ENCODE measurements at regions not wholly inside any gene's neighbourhood (a gene's known extent, or its start where the extent isn't known, plus 50 kb on each side); places are given as distances from the start of the nearest gene placed in this dataset.
"Not testable (repeated sequence)": the region's sequence is repeated elsewhere in the genome, so short reads cannot be mapped to it uniquely, and the experiment has no call there.

DNA sequence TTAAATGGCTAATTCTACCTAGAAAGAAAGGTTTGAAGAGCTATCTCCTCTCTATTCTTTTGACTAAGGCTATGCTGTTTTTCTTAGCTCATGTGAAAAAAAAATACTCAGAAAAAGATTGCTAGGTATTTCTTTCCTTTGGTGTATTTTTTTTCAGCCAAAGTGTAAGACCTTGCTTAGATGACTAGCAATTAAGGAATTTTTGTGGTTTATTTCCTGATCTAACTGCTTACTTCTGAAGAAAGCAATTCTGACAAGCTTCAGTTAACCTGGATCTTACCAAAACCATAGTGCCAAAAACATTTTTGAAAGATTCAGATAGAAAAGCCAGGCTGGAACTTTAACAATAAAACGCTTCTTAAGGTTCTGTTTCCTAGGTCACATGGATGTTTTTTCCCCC, 315.6 kb downstream of the SOX2 start:
- Histone ChIP-seq H3K36me3 (replicated peaks in 1 of 2; ENCODE audit: insufficient read depth in 1 of 2, low read depth in 2 of 2) (no peaks in the 10 kb centered on the region), H3K9me3 (no peaks in the 10 kb centered on the region), H3K4me1 (no peaks in the 10 kb centered on the region), H3K27ac (no peak overlapping the region), H3K4me3 (no peak overlapping the region), H3K27me3 (no peaks in the 10 kb centered on the region)
- DNase-seq: no peak
- intact Hi-C loops (cut with DNase I): no loop called here
- TF ChIP-seq, protein P1, sequence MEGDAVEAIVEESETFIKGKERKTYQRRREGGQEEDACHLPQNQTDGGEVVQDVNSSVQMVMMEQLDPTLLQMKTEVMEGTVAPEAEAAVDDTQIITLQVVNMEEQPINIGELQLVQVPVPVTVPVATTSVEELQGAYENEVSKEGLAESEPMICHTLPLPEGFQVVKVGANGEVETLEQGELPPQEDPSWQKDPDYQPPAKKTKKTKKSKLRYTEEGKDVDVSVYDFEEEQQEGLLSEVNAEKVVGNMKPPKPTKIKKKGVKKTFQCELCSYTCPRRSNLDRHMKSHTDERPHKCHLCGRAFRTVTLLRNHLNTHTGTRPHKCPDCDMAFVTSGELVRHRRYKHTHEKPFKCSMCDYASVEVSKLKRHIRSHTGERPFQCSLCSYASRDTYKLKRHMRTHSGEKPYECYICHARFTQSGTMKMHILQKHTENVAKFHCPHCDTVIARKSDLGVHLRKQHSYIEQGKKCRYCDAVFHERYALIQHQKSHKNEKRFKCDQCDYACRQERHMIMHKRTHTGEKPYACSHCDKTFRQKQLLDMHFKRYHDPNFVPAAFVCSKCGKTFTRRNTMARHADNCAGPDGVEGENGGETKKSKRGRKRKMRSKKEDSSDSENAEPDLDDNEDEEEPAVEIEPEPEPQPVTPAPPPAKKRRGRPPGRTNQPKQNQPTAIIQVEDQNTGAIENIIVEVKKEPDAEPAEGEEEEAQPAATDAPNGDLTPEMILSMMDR (IDR thresholded peaks at IDR 0.05): no peak
- no peak for TF ChIP-seq POLR2A (IDR thresholded peaks at IDR 0.05)
- no peak for ATAC-seq
- WGBS, 2 donors: 65 to 74% methylated on average over 1 of the region's 1 CpG

DNA sequence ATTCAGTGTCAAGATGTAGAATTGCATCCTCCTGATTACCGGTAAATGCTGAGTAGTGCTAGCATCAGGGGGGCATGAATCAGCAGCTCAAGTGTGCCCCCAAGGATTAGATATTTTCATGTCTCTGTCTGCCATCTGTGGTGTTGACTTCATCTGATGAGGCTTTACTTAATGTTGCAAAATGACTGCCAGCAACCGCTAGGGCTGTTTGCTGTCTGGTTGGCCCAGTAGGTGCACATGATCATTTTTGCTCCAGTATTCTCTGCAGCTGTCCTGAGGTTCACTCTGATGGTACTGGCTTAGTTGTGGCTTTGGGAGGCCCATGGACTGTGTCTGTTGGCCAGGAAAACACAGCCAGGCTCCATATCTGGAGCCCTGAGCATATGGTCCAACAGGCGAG, 316.4 kb downstream of the SOX2 start:
- no peak overlapping the region for H3K4me3 ChIP-seq
- H3K27me3 ChIP-seq: no peaks in the 10 kb centered on the region
- H3K36me3 ChIP-seq (replicated peaks in 1 of 2; ENCODE audit: insufficient read depth in 1 of 2, low read depth in 2 of 2): no peaks in the 10 kb centered on the region
- intact Hi-C loops (cut with DNase I): no loop called here
- TF ChIP-seq POLR2A (IDR thresholded peaks at IDR 0.05): no peak
- TF ChIP-seq, protein P1 (IDR thresholded peaks at IDR 0.05): no peak
- DNase-seq (no peak), ATAC-seq (no peak)
- WGBS, 2 donors: 83 to 86% methylated on average over 3 of the region's 3 CpGs
- no peaks in the 10 kb centered on the region for H3K4me1 ChIP-seq
- no peak overlapping the region for H3K27ac ChIP-seq
- H3K9me3 ChIP-seq: no peaks in the 10 kb centered on the region

- WGBS, 2 donors: 33 to 42% methylated on average over 1 of the region's 1 CpG
Observed at GRCh38 chr3:182034231-182034630, 322.5 kb downstream of the SOX2 start.

GRCh38 chr3:182035324-182035723, 323.6 kb downstream of the SOX2 start:
- no peaks in the 10 kb centered on the region for H3K9me3 ChIP-seq
- H3K36me3 ChIP-seq (replicated peaks in 1 of 2; ENCODE audit: insufficient read depth in 1 of 2, low read depth in 2 of 2): no peaks in the 10 kb centered on the region
- no peaks in the 10 kb centered on the region for H3K4me1 ChIP-seq
- TF ChIP-seq POLR2A (IDR thresholded peaks at IDR 0.05): no peak
- TF ChIP-seq, protein P1 (IDR thresholded peaks at IDR 0.05): no peak
- WGBS, 2 donors: 63 to 71% methylated on average over 3 of the region's 3 CpGs
- no peak overlapping the region for H3K4me3 ChIP-seq
- intact Hi-C loops (cut with DNase I): no loop called here
- DNase-seq (no peak), ATAC-seq (no peak)
- H3K27ac ChIP-seq: no peak overlapping the region
- H3K27me3 ChIP-seq: no peaks in the 10 kb centered on the region

More at GRCh38 chr3:182034231-182034630, 322.5 kb downstream of the SOX2 start:
- H3K36me3 ChIP-seq (replicated peaks in 1 of 2; ENCODE audit: insufficient read depth in 1 of 2, low read depth in 2 of 2); intact Hi-C loops (cut with DNase I); H3K4me1 ChIP-seq; H3K4me3 ChIP-seq; DNase-seq; H3K27me3 ChIP-seq; ATAC-seq; H3K27ac ChIP-seq; H3K9me3 ChIP-seq: not testable (repeated sequence)

DNA sequence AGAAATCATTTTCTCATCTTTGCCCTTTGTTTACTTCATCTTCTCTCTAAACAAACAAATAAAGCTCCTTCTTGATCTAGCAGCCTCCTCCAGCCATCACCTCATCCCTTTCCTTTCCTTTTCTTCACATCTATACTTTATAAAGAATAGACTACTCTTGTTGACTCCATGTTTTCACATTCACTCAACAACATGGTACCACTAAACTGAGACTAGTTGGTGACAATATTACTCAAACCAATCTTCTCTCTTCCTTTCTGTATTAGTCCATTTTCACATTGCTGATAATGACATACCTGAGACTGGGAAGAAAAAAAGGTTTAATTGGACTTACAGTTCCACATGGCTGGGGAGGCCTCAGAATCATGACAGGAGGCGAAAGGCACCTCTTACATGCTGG, 324.7 kb downstream of the SOX2 start:
- Histone ChIP-seq H3K27ac (no peak overlapping the region), H3K4me1 (no peaks in the 10 kb centered on the region), H3K4me3 (no peak overlapping the region), H3K9me3 (no peaks in the 10 kb centered on the region), H3K36me3 (replicated peaks in 1 of 2; ENCODE audit: insufficient read depth in 1 of 2, low read depth in 2 of 2) (no peaks in the 10 kb centered on the region), H3K27me3 (no peaks in the 10 kb centered on the region)
- intact Hi-C loops (cut with DNase I): no loop called here
- ATAC-seq (no peak), DNase-seq (no peak)
- TF ChIP-seq POLR2A (IDR thresholded peaks at IDR 0.05): no peak
- TF ChIP-seq, protein P1 (IDR thresholded peaks at IDR 0.05): no peak
- 60 to 80% methylated on average over 1 of the region's 1 CpG for WGBS, 2 donors

Data from body of pancreas (tissue), 4 donors.